GM23338 (cell line): ENCODE measurements at regions not wholly inside any gene's neighbourhood (a gene's known extent, or its start where the extent isn't known, plus 50 kb on each side); places are given as distances from the start of the nearest gene placed in this dataset.

Source experiments
- ATAC-seq: fragments of 200-7000 bp; cut with Tn5 transposase; 3 replicates; pipeline ENCODE4 v1.9.1; 2020
- DNase-seq: peaks from one replicate; pipeline ENCODE4 v3.0.0-alpha.2; 2015; ENCODE audit warnings: low spot score
- H2AFZ ChIP-seq: fragments of 200-600 bp; sonication (generic); 2 replicates; pipeline ENCODE4 v1.8.0; 2016; ENCODE audit warnings: antibody characterized with exemption, mild to moderate bottlenecking, moderate library complexity
- H3F3A ChIP-seq: fragments of 200-600 bp; sonication (generic); replicated peaks from 2 replicates; pipeline ENCODE4 v1.8.0; 2017; ENCODE audit warnings: antibody characterized with exemption, mixed run types, low read depth
- H3K27ac ChIP-seq: fragments of 200-600 bp; sonication (generic); 2 replicates; pipeline ENCODE4 v1.6.1; 2016; ENCODE audit warnings: low read depth
- H3K27me3 ChIP-seq: fragments of 200-600 bp; sonication (generic); 2 replicates; pipeline ENCODE4 v1.8.0; 2016; ENCODE audit warnings: mild to moderate bottlenecking, mixed run types, moderate library complexity; ENCODE audit not compliant: insufficient read depth
- H3K36me3 ChIP-seq: fragments of 200-600 bp; sonication (generic); 2 replicates; pipeline ENCODE4 v1.8.0; 2016; ENCODE audit warnings: mild to moderate bottlenecking; ENCODE audit not compliant: insufficient read depth
- H3K4me1 ChIP-seq: fragments of 200-600 bp; sonication (generic); 2 replicates; pipeline ENCODE4 v1.8.0; 2016; ENCODE audit warnings: mild to moderate bottlenecking, moderate library complexity; ENCODE audit not compliant: insufficient read depth
- H3K4me2 ChIP-seq: fragments of 200-600 bp; sonication (generic); 2 replicates; pipeline ENCODE4 v1.7.1; 2017; ENCODE audit warnings: mixed run types
- H3K4me3 ChIP-seq: fragments of 200-600 bp; sonication (generic); 2 replicates; pipeline ENCODE4 v1.6.1; 2016; ENCODE audit warnings: mixed run types
- H3K79me2 ChIP-seq: fragments of 200-600 bp; sonication (generic); replicated peaks from 2 replicates; pipeline ENCODE4 v1.8.0; 2017; ENCODE audit warnings: mild to moderate bottlenecking; ENCODE audit not compliant: insufficient read depth
- H3K9me2 ChIP-seq: fragments of 200-600 bp; sonication (generic); 2 replicates; pipeline ENCODE4 v1.8.0; 2017; ENCODE audit not compliant: insufficient read depth
- H4K20me1 ChIP-seq: fragments of 200-600 bp; sonication (generic); replicated peaks from 2 replicates; pipeline ENCODE4 v1.8.0; 2017; ENCODE audit warnings: mild to moderate bottlenecking; ENCODE audit not compliant: insufficient read depth
- H3K27ac Mint-ChIP-seq: 2 replicates; pipeline ENCODE4 v1.8.0; 2020; ENCODE audit warnings: inconsistent platforms, mild to moderate bottlenecking, moderate library complexity, mixed read lengths
- H3K27me3 Mint-ChIP-seq: 3 replicates; pipeline ENCODE4 v1.8.0; 2022; ENCODE audit warnings: low read depth, mild to moderate bottlenecking, moderate library complexity, mixed read lengths, inconsistent platforms; ENCODE audit not compliant: insufficient read depth, poor library complexity
- H3K36me3 Mint-ChIP-seq: 3 replicates; pipeline ENCODE4 v1.8.0; 2021; ENCODE audit warnings: low read depth, mild to moderate bottlenecking, inconsistent platforms, moderate library complexity, mixed read lengths
- H3K4me1 Mint-ChIP-seq: 3 replicates; pipeline ENCODE4 v1.8.0; 2020; ENCODE audit warnings: mild to moderate bottlenecking, inconsistent platforms, mixed read lengths
- H3K4me3 Mint-ChIP-seq: 3 replicates; pipeline ENCODE4 v1.8.0; 2021; ENCODE audit warnings: moderate library complexity, mild to moderate bottlenecking, inconsistent platforms, mixed read lengths
- H3K9me3 Mint-ChIP-seq: 3 replicates; pipeline ENCODE4 v1.8.0; 2020; ENCODE audit warnings: moderate library complexity, mild to moderate bottlenecking, inconsistent platforms, mixed read lengths
- CREB1 ChIP-seq: fragments of 250-450 bp; sonication (Bioruptor Pico); IDR thresholded peaks from 2 replicates; pipeline ENCODE4 v1.5.0; 2020; ENCODE audit warnings: low read depth, mild to moderate bottlenecking, moderate library complexity
- EZH2 ChIP-seq: fragments of 200-600 bp; sonication (generic); IDR thresholded peaks from one replicate; pipeline ENCODE4 v1.8.0; 2017; ENCODE audit warnings: antibody characterized with exemption, mild to moderate bottlenecking, low read depth; ENCODE audit not compliant: unreplicated experiment
- EZH2phosphoT487 ChIP-seq: fragments of 200-600 bp; sonication (generic); IDR thresholded peaks from one replicate; pipeline ENCODE4 v1.8.1; 2018; ENCODE audit warnings: antibody characterized with exemption; ENCODE audit not compliant: unreplicated experiment
- JUNB ChIP-seq: IDR thresholded peaks from one replicate; pipeline ENCODE4 v1.6.1; 2016; ENCODE audit warnings: antibody characterized with exemption; ENCODE audit not compliant: unreplicated experiment
- NANOG ChIP-seq: IDR thresholded peaks from 2 replicates; pipeline ENCODE4 v1.6.1; 2016; ENCODE audit warnings: antibody characterized with exemption, borderline replicate concordance
- POLR2AphosphoS5 ChIP-seq: IDR thresholded peaks from 2 replicates; pipeline ENCODE4 v1.6.1; 2016; ENCODE audit warnings: antibody characterized with exemption, low read depth
- REST ChIP-seq: IDR thresholded peaks from one replicate; pipeline ENCODE4 v1.6.1; 2018; ENCODE audit warnings: antibody characterized with exemption; ENCODE audit not compliant: unreplicated experiment
- STAT1 ChIP-seq: IDR thresholded peaks from one replicate; pipeline ENCODE4 v1.6.1; 2016; ENCODE audit warnings: antibody characterized with exemption; ENCODE audit not compliant: unreplicated experiment
- ZNF114 ChIP-seq: fragments of 250-450 bp; sonication (Bioruptor Pico); IDR thresholded peaks from 2 replicates; pipeline ENCODE4 v1.5.0; 2020; ENCODE audit warnings: mild to moderate bottlenecking, moderate library complexity
- ZNF462 ChIP-seq: fragments of 250-450 bp; sonication (Bioruptor Pico); IDR thresholded peaks from 2 replicates; pipeline ENCODE4 v1.5.0; 2020; ENCODE audit warnings: mild to moderate bottlenecking, moderate library complexity

- Histone ChIP-seq H3K9me2 (no peaks in the 10 kb centered on the region), H2AFZ (no peak overlapping the region), H3K36me3 (0 out of 2 replicates have a peak, but pooled peaks cover 2% of the 10 kb centered on the region), H3F3A (no peaks in the 10 kb centered on the region), H4K20me1 (no peaks in the 10 kb centered on the region), H3K79me2 (no peaks in the 10 kb centered on the region), H3K27ac (no peak overlapping the region), H3K4me1 (peaks cover 6% of the 10 kb centered on the region), H3K4me2 (no peak overlapping the region), H3K4me3 (no peak overlapping the region), H3K27me3 (no peaks in the 10 kb centered on the region)
- TF ChIP-seq POLR2AphosphoS5 (no peak), REST (no peak), NANOG (no peak), STAT1 (no peak), EZH2phosphoT487 (no peak), JUNB (no peak), CREB1 (CRISPR knock-in tag) (no peak), ZNF462 (CRISPR knock-in tag) (no peak), ZNF114 (CRISPR knock-in tag) (no peak), EZH2 (no peak)
- Mint-ChIP-seq H3K4me1 (peaks cover 19% of the 10 kb centered on the region), H3K36me3 (no peaks in the 10 kb centered on the region), H3K27ac (no peak overlapping the region), H3K9me3 (no peaks in the 10 kb centered on the region), H3K27me3 (no peaks in the 10 kb centered on the region), H3K4me3 (no peak overlapping the region)
- DNase-seq (no peak), ATAC-seq (no peak)
Observed at GRCh38 chr5:121688126-121688525, 163.6 kb upstream of the FTMT start.
